Glomerular visceral epithelial cell (primary cell): ENCODE measurements at regions not wholly inside any gene's neighbourhood (a gene's known extent, or its start where the extent isn't known, plus 50 kb on each side); places are given as distances from the start of the nearest gene placed in this dataset.
A peak's percentile ranks its signal among the peaks of the same experiment; 100 is the strongest.

Source experiments
- DNase-seq: peaks from one replicate; pipeline ENCODE4 v3.0.0-alpha.2; 2016; ENCODE audit errors: extremely low spot score

GRCh38 chr1:68378296-68379084 lies 71.3 kb downstream of the RPE65 start:
- peak; percentile 20 for DNase-seq

- DNase-seq: no peak
Measured at GRCh38 chr1:68377098-68377497, 72.7 kb downstream of the RPE65 start.

GRCh38 chr1:68376441-68376840 lies 73.3 kb downstream of the RPE65 start:
- DNase-seq: no peak

GRCh38 chr1:68375919-68376318 lies 73.8 kb downstream of the RPE65 start:
- DNase-seq: no peak

- DNase-seq: no peak
Measured at GRCh38 chr1:68373173-68373572, 76.6 kb downstream of the RPE65 start.

- no peak for DNase-seq
Measured at GRCh38 chr1:68372487-68372886, 77.3 kb downstream of the RPE65 start.

GRCh38 chr1:68370101-68370915 lies 79.4 kb downstream of the RPE65 start:
- no peak for DNase-seq

- DNase-seq: no peak
Measured at GRCh38 chr1:68366572-68366971, 83.2 kb downstream of the RPE65 start.

- no peak for DNase-seq
Measured at GRCh38 chr1:68365709-68366382, 83.9 kb downstream of the RPE65 start.

- DNase-seq: no peak
Measured at GRCh38 chr1:68363339-68363738, 86.4 kb downstream of the RPE65 start.

- DNase-seq: no peak
Measured at GRCh38 chr1:68361346-68361910, 88.3 kb downstream of the RPE65 start.

GRCh38 chr1:68359045-68359444 lies 90.7 kb downstream of the RPE65 start:
- DNase-seq: no peak

- no peak for DNase-seq
Measured at GRCh38 chr1:68358439-68358838, 91.3 kb downstream of the RPE65 start.

GRCh38 chr1:68355614-68356013 lies 94.1 kb downstream of the RPE65 start:
- no peak for DNase-seq

GRCh38 chr1:68352202-68352601 lies 97.6 kb downstream of the RPE65 start:
- DNase-seq: no peak

- no peak for DNase-seq
Measured at GRCh38 chr1:68347415-68347814, 102.3 kb downstream of the RPE65 start.

- peak; percentile 24 for DNase-seq
Measured at GRCh38 chr1:68346188-68346808, 103.5 kb downstream of the RPE65 start.

- no peak for DNase-seq
Measured at GRCh38 chr1:68344208-68344607, 105.5 kb downstream of the RPE65 start.

- DNase-seq: no peak
Measured at GRCh38 chr1:68340951-68341350, 108.6 kb upstream of the WLS start.

GRCh38 chr1:68339505-68339904 lies 107.2 kb upstream of the WLS start:
- no peak for DNase-seq

GRCh38 chr1:68338081-68338480 lies 105.8 kb upstream of the WLS start:
- DNase-seq: no peak

GRCh38 chr1:68332041-68332440 lies 99.7 kb upstream of the WLS start:
- DNase-seq: no peak
